ENCODE measurements at regions not wholly inside any gene's neighbourhood (a gene's known extent, or its start where the extent isn't known, plus 50 kb on each side); places are given as distances from the start of the nearest gene placed in this dataset.
A peak's percentile ranks its signal among the peaks of the same experiment; 100 is the strongest.

GRCh38 chr15:23497710-23498111, 50.7 kb upstream of the GOLGA6L2 start:
- ATAC-seq (no peak), DNase-seq (ENCODE audit: low read depth, low spot score) (no peak), FAIRE-seq (no peak)
- Histone ChIP-seq H3K4me3 (no peak overlapping the region), H3K79me2 (ENCODE audit: control insufficient read depth, insufficient read depth, low read length) (no peaks in the 10 kb centered on the region), H4K20me1 (ENCODE audit: control insufficient read depth, insufficient read depth) (no peaks in the 10 kb centered on the region), H3K9me3 (replicated peaks; ENCODE audit: control insufficient read depth, insufficient read depth, low read length) (no peaks in the 10 kb centered on the region), H3K27me3 (replicated peaks in 1 of 2; ENCODE audit: control insufficient read depth in 2 of 2, insufficient read depth in 2 of 2, low read length in 1 of 2) (no peaks in the 10 kb centered on the region), H3K4me1 (ENCODE audit: control insufficient read depth, insufficient read depth, low read length) (no peaks in the 10 kb centered on the region), H3K27ac (ENCODE audit: control insufficient read depth, insufficient read depth) (no peak overlapping the region), H3K4me2 (ENCODE audit: control insufficient read depth, insufficient read depth) (no peak overlapping the region), H3K36me3 (ENCODE audit: control insufficient read depth in 2 of 2, insufficient read depth in 2 of 2, low read length in 1 of 2) (no peaks in the 10 kb centered on the region), H2AFZ (ENCODE audit: control insufficient read depth, low read depth, low read length) (no peak overlapping the region), H3K9ac (ENCODE audit: control insufficient read depth, insufficient read depth, low read length) (no peak overlapping the region)
- WGBS (ENCODE audit: insufficient coverage, insufficient replicate concordance, low lambda C conversion rate, missing lambda C conversion rate) = 2% methylated on average over 2 of the region's 2 CpGs
- RAD21 ChIA-PET (ENCODE audit: unreplicated experiment) = no interaction called here
- intact Hi-C loops (cut with micrococcal nuclease; ENCODE audit: unreplicated experiment) = no loop called here
- SMC1A ChIA-PET (ENCODE audit: uncharacterized antibody, unreplicated experiment) = interaction anchor here (1.3 kb wide), 1 partner anchor 9 kb away, joined by 5 read pairs; no protein-coding TSS in a partner anchor
- POLR2A ChIA-PET = no interaction called here
- CTCF ChIA-PET = interaction anchor here (1.2 to 1.4 kb wide), 4 partner anchors 9 to 14 kb away, joined by 3 to 7 read pairs (median 4); no protein-coding TSS in a partner anchor
- no TSS peak for BruUV-seq (replicated peaks)
- in situ Hi-C loops (cut with MboI) = no loop called here
- TF ChIP-seq, protein P1, sequence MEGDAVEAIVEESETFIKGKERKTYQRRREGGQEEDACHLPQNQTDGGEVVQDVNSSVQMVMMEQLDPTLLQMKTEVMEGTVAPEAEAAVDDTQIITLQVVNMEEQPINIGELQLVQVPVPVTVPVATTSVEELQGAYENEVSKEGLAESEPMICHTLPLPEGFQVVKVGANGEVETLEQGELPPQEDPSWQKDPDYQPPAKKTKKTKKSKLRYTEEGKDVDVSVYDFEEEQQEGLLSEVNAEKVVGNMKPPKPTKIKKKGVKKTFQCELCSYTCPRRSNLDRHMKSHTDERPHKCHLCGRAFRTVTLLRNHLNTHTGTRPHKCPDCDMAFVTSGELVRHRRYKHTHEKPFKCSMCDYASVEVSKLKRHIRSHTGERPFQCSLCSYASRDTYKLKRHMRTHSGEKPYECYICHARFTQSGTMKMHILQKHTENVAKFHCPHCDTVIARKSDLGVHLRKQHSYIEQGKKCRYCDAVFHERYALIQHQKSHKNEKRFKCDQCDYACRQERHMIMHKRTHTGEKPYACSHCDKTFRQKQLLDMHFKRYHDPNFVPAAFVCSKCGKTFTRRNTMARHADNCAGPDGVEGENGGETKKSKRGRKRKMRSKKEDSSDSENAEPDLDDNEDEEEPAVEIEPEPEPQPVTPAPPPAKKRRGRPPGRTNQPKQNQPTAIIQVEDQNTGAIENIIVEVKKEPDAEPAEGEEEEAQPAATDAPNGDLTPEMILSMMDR (IDR thresholded peaks at IDR 0.05 in 2 of 3, conservative IDR thresholded peaks at IDR 0.05 in 1 of 3; ENCODE audit: control insufficient read depth in 2 of 3, extremely low read depth in 1 of 3, insufficient read depth in 1 of 3, low read depth in 3 of 3, low read length in 3 of 3) = peak; percentile 19 to 41 (median 40); a peak in 5 of 6 replicates
- TF ChIP-seq MAX (IDR thresholded peaks at IDR 0.05; ENCODE audit: low read depth, low read length) (no peak), SIN3A (IDR thresholded peaks at IDR 0.05; ENCODE audit: low read depth, low read length) (no peak), NR2C1 (IDR thresholded peaks at IDR 0.05) (no peak), PAX8 (IDR thresholded peaks at IDR 0.05) (no peak), TARDBP (IDR thresholded peaks at IDR 0.05; ENCODE audit: borderline replicate concordance) (no peak)
